Body of pancreas (tissue), 4 donors: ENCODE measurements at regions not wholly inside any gene's neighbourhood (a gene's known extent, or its start where the extent isn't known, plus 50 kb on each side); places are given as distances from the start of the nearest gene placed in this dataset.

Experiments used
- CTCF ChIP-seq, 7 experiments: fragments of 450-650 bp in 4 of 7; fragments of 200-600 bp in 3 of 7; sonication (generic) in 3 of 7; IDR thresholded peaks; one replicate each; pipeline ENCODE4 v1.5.1; 2016 to 2019; ENCODE audit warnings: antibody characterized with exemption in 7 of 7
- POLR2A ChIP-seq, 3 donors: fragments of 450-650 bp; IDR thresholded peaks; one replicate each; pipeline ENCODE4 v1.6.1; 2016; ENCODE audit warnings: antibody characterized with exemption in 3 of 3, mild to moderate bottlenecking in 2 of 3

GRCh38 chr11:30652801-30653200, 66.6 kb upstream of the MPPED2 start:
- TF ChIP-seq CTCF (IDR thresholded peaks at IDR 0.05) = no peak
- no peak for TF ChIP-seq POLR2A (IDR thresholded peaks at IDR 0.05)
